Activated CD8-positive, alpha-beta T cell treated with anti-CD3 and anti-CD28 coated beads, Interleukin-2, amount 10 ng/mL, durations not matched to agents 7 days and 5 days (primary cell): ENCODE measurements at regions not wholly inside any gene's neighbourhood (a gene's known extent, or its start where the extent isn't known, plus 50 kb on each side); places are given as distances from the start of the nearest gene placed in this dataset.

Experiments
- ATAC-seq: fragments of 150-1000 bp; cut with Tn5 transposase; one replicate; pipeline ENCODE4 v1.10.0; 2021; ENCODE audit warnings: moderate library complexity
- CTCF ChIA-PET: fragments of 350-600 bp; sonication (Branson Sonifier 250); formaldehyde crosslinking; loops from one replicate; lab custom pipeline; 2021; ENCODE audit warnings: antibody characterized with exemption; lab: Charles Lee
- POLR2A ChIA-PET: fragments of 350-600 bp; sonication (Branson Sonifier 250); formaldehyde crosslinking; loops from one replicate; lab custom pipeline; 2021; ENCODE audit warnings: antibody characterized with exemption; lab: Charles Lee
- DNase-seq: peaks from one replicate; pipeline ENCODE4 v3.0.0-alpha.2; 2020
- H3K27ac Mint-ChIP-seq: one replicate; pipeline ENCODE4 v1.8.0; 2021; ENCODE audit warnings: mild to moderate bottlenecking, mixed read lengths
- H3K27me3 Mint-ChIP-seq: one replicate; pipeline ENCODE4 v1.8.0; 2021; ENCODE audit warnings: low read depth, mixed read lengths
- H3K36me3 Mint-ChIP-seq: one replicate; pipeline ENCODE4 v1.8.0; 2021; ENCODE audit warnings: low read depth, mixed read lengths
- H3K4me1 Mint-ChIP-seq: one replicate; pipeline ENCODE4 v1.8.0; 2021; ENCODE audit warnings: low read depth, mixed read lengths
- H3K4me3 Mint-ChIP-seq: one replicate; pipeline ENCODE4 v1.8.0; 2021; ENCODE audit warnings: mild to moderate bottlenecking, mixed read lengths
- H3K9me3 Mint-ChIP-seq: one replicate; pipeline ENCODE4 v1.8.0; 2022; ENCODE audit warnings: mixed read lengths; ENCODE audit not compliant: insufficient read depth

- H3K4me3 Mint-ChIP-seq = no peak overlapping the region
- DNase-seq = no peak
- H3K9me3 Mint-ChIP-seq = no peaks in the 10 kb centered on the region
- CTCF ChIA-PET = no interaction called here
- H3K4me1 Mint-ChIP-seq = no peaks in the 10 kb centered on the region
- POLR2A ChIA-PET = no interaction called here
- no peaks in the 10 kb centered on the region for H3K27me3 Mint-ChIP-seq
- no peak overlapping the region for H3K27ac Mint-ChIP-seq
- H3K36me3 Mint-ChIP-seq = no peaks in the 10 kb centered on the region
- no peak for ATAC-seq
These were observed 2015.8 kb downstream of the NCAM2 start for GRCh38 chr21:23014021-23014420.

GRCh38 chr21:23016617-23017016 is 2018.4 kb downstream of the NCAM2 start:
- no peak overlapping the region for H3K4me3 Mint-ChIP-seq
- no peaks in the 10 kb centered on the region for H3K27me3 Mint-ChIP-seq
- H3K9me3 Mint-ChIP-seq = no peaks in the 10 kb centered on the region

GRCh38 chr21:23017989-23018388 is 2019.8 kb downstream of the NCAM2 start:
- H3K36me3 Mint-ChIP-seq = no peaks in the 10 kb centered on the region
- DNase-seq (no peak), ATAC-seq (no peak)
- no peaks in the 10 kb centered on the region for H3K27me3 Mint-ChIP-seq
- H3K9me3 Mint-ChIP-seq = no peaks in the 10 kb centered on the region
- ChIA-PET POLR2A (no interaction called here), CTCF (no interaction called here)
- no peak overlapping the region for H3K27ac Mint-ChIP-seq
- H3K4me3 Mint-ChIP-seq = no peak overlapping the region
- no peaks in the 10 kb centered on the region for H3K4me1 Mint-ChIP-seq

More at GRCh38 chr21:23016617-23017016, 2018.4 kb downstream of the NCAM2 start:
- DNase-seq = no peak
- Mint-ChIP-seq H3K4me1 (no peaks in the 10 kb centered on the region), H3K36me3 (no peaks in the 10 kb centered on the region), H3K27ac (no peak overlapping the region)
- POLR2A ChIA-PET = no interaction called here
- ATAC-seq = no peak
- CTCF ChIA-PET = no interaction called here

- DNase-seq (no peak), ATAC-seq (no peak)
- H3K9me3 Mint-ChIP-seq = no peaks in the 10 kb centered on the region
- H3K36me3 Mint-ChIP-seq = no peaks in the 10 kb centered on the region
- no peaks in the 10 kb centered on the region for H3K4me1 Mint-ChIP-seq
- no peak overlapping the region for H3K4me3 Mint-ChIP-seq
- H3K27ac Mint-ChIP-seq = no peak overlapping the region
- ChIA-PET CTCF (no interaction called here), POLR2A (interaction anchor here (0.6 kb wide), 1 partner anchor 31 kb away, joined by 3 read pairs; no protein-coding TSS in a partner anchor)
- H3K27me3 Mint-ChIP-seq = no peaks in the 10 kb centered on the region
These were observed 2022.8 kb downstream of the NCAM2 start for GRCh38 chr21:23020969-23021368.

- ChIA-PET POLR2A (no interaction called here), CTCF (no interaction called here)
- Mint-ChIP-seq H3K4me3 (no peak overlapping the region), H3K27me3 (no peaks in the 10 kb centered on the region), H3K9me3 (no peaks in the 10 kb centered on the region), H3K36me3 (no peaks in the 10 kb centered on the region), H3K4me1 (no peaks in the 10 kb centered on the region), H3K27ac (no peak overlapping the region)
- ATAC-seq = no peak
- DNase-seq = no peak
These were observed 2023.3 kb downstream of the NCAM2 start for GRCh38 chr21:23021481-23021880.

- H3K4me3 Mint-ChIP-seq = no peak overlapping the region
These were observed 2028.7 kb downstream of the NCAM2 start for GRCh38 chr21:23026878-23027277.

GRCh38 chr21:23039846-23040245 is 2041.6 kb downstream of the NCAM2 start:
- ChIA-PET CTCF (no interaction called here), POLR2A (no interaction called here)
- Mint-ChIP-seq H3K27me3 (no peaks in the 10 kb centered on the region), H3K9me3 (no peaks in the 10 kb centered on the region), H3K4me1 (no peaks in the 10 kb centered on the region), H3K27ac (no peak overlapping the region), H3K4me3 (no peak overlapping the region), H3K36me3 (no peaks in the 10 kb centered on the region)
- no peak for DNase-seq
- ATAC-seq = no peak

More at GRCh38 chr21:23026878-23027277, 2028.7 kb downstream of the NCAM2 start:
- POLR2A ChIA-PET = no interaction called here
- no peaks in the 10 kb centered on the region for H3K9me3 Mint-ChIP-seq
- no peak for DNase-seq
- no peak overlapping the region for H3K27ac Mint-ChIP-seq
- no peaks in the 10 kb centered on the region for H3K36me3 Mint-ChIP-seq
- ATAC-seq = no peak
- no peaks in the 10 kb centered on the region for H3K27me3 Mint-ChIP-seq
- H3K4me1 Mint-ChIP-seq = no peaks in the 10 kb centered on the region
- CTCF ChIA-PET = no interaction called here

- ChIA-PET POLR2A (no interaction called here), CTCF (no interaction called here)
- Mint-ChIP-seq H3K27me3 (no peaks in the 10 kb centered on the region), H3K36me3 (no peaks in the 10 kb centered on the region), H3K27ac (no peak overlapping the region), H3K4me1 (no peaks in the 10 kb centered on the region), H3K9me3 (no peaks in the 10 kb centered on the region), H3K4me3 (no peak overlapping the region)
- ATAC-seq = no peak
- DNase-seq = no peak
These were observed 2047.7 kb downstream of the NCAM2 start for GRCh38 chr21:23045955-23046354.

GRCh38 chr21:23067672-23068071 is 2069.5 kb downstream of the NCAM2 start:
- H3K27ac Mint-ChIP-seq = no peak overlapping the region
- POLR2A ChIA-PET = no interaction called here
- no peaks in the 10 kb centered on the region for H3K27me3 Mint-ChIP-seq
- CTCF ChIA-PET = no interaction called here
- no peak for DNase-seq
- no peaks in the 10 kb centered on the region for H3K4me1 Mint-ChIP-seq
- no peaks in the 10 kb centered on the region for H3K36me3 Mint-ChIP-seq
- H3K9me3 Mint-ChIP-seq = peaks cover under 1% of the 10 kb centered on the region
- H3K4me3 Mint-ChIP-seq = no peak overlapping the region
- no peak for ATAC-seq

- H3K4me3 Mint-ChIP-seq = no peak overlapping the region
- DNase-seq (no peak), ATAC-seq (no peak)
- peaks cover 7% of the 10 kb centered on the region for H3K9me3 Mint-ChIP-seq
- H3K27me3 Mint-ChIP-seq = no peaks in the 10 kb centered on the region
- ChIA-PET CTCF (no interaction called here), POLR2A (no interaction called here)
- no peak overlapping the region for H3K27ac Mint-ChIP-seq
- H3K36me3 Mint-ChIP-seq = no peaks in the 10 kb centered on the region
- H3K4me1 Mint-ChIP-seq = no peaks in the 10 kb centered on the region
These were observed 2085.0 kb downstream of the NCAM2 start for GRCh38 chr21:23083242-23083641.

- POLR2A ChIA-PET = no interaction called here
- no peak overlapping the region for H3K27ac Mint-ChIP-seq
- no peaks in the 10 kb centered on the region for H3K4me1 Mint-ChIP-seq
- no peaks in the 10 kb centered on the region for H3K27me3 Mint-ChIP-seq
- no peak for DNase-seq
- H3K9me3 Mint-ChIP-seq = peaks cover 13% of the 10 kb centered on the region
- no peaks in the 10 kb centered on the region for H3K36me3 Mint-ChIP-seq
- no peak overlapping the region for H3K4me3 Mint-ChIP-seq
- ATAC-seq = no peak
- CTCF ChIA-PET = no interaction called here
These were observed 2095.1 kb downstream of the NCAM2 start for GRCh38 chr21:23093259-23093658.

- ChIA-PET CTCF (no interaction called here), POLR2A (no interaction called here)
- H3K4me1 Mint-ChIP-seq = no peaks in the 10 kb centered on the region
- no peaks in the 10 kb centered on the region for H3K27me3 Mint-ChIP-seq
- H3K4me3 Mint-ChIP-seq = no peak overlapping the region
- H3K9me3 Mint-ChIP-seq = peaks cover 4% of the 10 kb centered on the region
- no peak for DNase-seq
- H3K27ac Mint-ChIP-seq = no peak overlapping the region
- no peak for ATAC-seq
- H3K36me3 Mint-ChIP-seq = no peaks in the 10 kb centered on the region
These were observed 2101.0 kb downstream of the NCAM2 start for GRCh38 chr21:23099185-23099584.

GRCh38 chr21:23101111-23101510 is 2102.9 kb downstream of the NCAM2 start:
- ChIA-PET POLR2A (interaction anchor here (0.5 kb wide), 1 partner anchor 1846 kb away, joined by 4 read pairs; no protein-coding TSS in a partner anchor), CTCF (no interaction called here)
- Mint-ChIP-seq H3K27ac (no peak overlapping the region), H3K4me1 (no peaks in the 10 kb centered on the region), H3K4me3 (no peak overlapping the region), H3K27me3 (no peaks in the 10 kb centered on the region), H3K36me3 (no peaks in the 10 kb centered on the region), H3K9me3 (peaks cover 4% of the 10 kb centered on the region)
- no peak for DNase-seq
- ATAC-seq = no peak
